Panc1 (cell line): ENCODE measurements at regions not wholly inside any gene's neighbourhood (a gene's known extent, or its start where the extent isn't known, plus 50 kb on each side); places are given as distances from the start of the nearest gene placed in this dataset.

Experiments
- CTCF ChIP-seq: fragments of 450-650 bp; IDR thresholded peaks from 2 replicates; pipeline ENCODE4 v1.5.1; 2017; ENCODE audit warnings: mild to moderate bottlenecking
- POLR2AphosphoS5 ChIP-seq: IDR thresholded peaks from 2 replicates; pipeline ENCODE4 v1.6.1; 2012; ENCODE audit warnings: mild to moderate bottlenecking, low read depth, low read length, moderate library complexity
- REST ChIP-seq, 2 experiments: IDR thresholded peaks; 2 replicates each; pipeline ENCODE4 v1.6.1; 2011 to 2012; ENCODE audit warnings: low read depth in 2 of 2, control low read depth in 1 of 2, low read length in 1 of 2, mild to moderate bottlenecking in 1 of 2, moderate library complexity in 1 of 2; ENCODE audit not compliant: insufficient read depth in 1 of 2
- SIN3A ChIP-seq: IDR thresholded peaks from 2 replicates; pipeline ENCODE4 v1.6.1; 2012; ENCODE audit warnings: low read depth, mild to moderate bottlenecking, low read length, moderate library complexity, borderline replicate concordance; ENCODE audit not compliant: insufficient read depth
- TCF7L2 ChIP-seq: IDR thresholded peaks from 2 replicates; pipeline ENCODE4 v1.6.1; 2011; ENCODE audit warnings: mild to moderate bottlenecking, low read depth, low read length, inconsistent platforms

- TF ChIP-seq CTCF, result no peak
- TF ChIP-seq POLR2AphosphoS5, result no peak
- TF ChIP-seq REST (IDR thresholded peaks at IDR 0.05; ENCODE audit: insufficient read depth in 1 of 2, low read depth in 2 of 2, low read length in 1 of 2), result no peak
- TF ChIP-seq TCF7L2, result no peak
- TF ChIP-seq SIN3A, result no peak
Measured at GRCh38 chr4:78683352-78683751, 92.8 kb upstream of the BMP2K start.
